HuH-7.5 (cell line): ENCODE measurements at regions not wholly inside any gene's neighbourhood (a gene's known extent, or its start where the extent isn't known, plus 50 kb on each side); places are given as distances from the start of the nearest gene placed in this dataset.

Experiments
- DNase-seq: peaks from one replicate; pipeline ENCODE4 v3.0.0; 2011; ENCODE audit warnings: low spot score

DNA sequence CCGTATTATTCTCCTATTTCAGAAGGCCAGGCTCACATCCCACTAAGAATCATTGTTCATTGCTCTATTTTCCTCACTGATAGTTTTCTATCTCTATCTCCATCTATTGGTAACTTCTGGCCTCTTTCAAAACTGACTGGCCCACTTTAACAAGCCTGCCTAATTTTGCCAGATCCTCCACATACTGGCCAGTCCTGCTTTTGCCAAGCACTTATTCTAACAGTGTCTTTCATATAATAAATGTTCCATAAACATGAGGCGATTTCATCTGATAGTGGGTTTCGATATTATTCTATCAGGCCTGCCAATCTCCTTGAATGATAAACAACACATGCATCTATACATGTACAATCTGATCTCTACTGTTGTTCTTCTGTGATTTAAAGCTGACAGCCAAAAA lies 125.9 kb upstream of the KCNH7 start:
- DNase-seq = no peak

GRCh38 chr2:162963156-162963555 lies 124.6 kb upstream of the KCNH7 start:
- DNase-seq = no peak

- no peak for DNase-seq
Measured at GRCh38 chr2:162945785-162946184, 107.2 kb upstream of the KCNH7 start.

DNA sequence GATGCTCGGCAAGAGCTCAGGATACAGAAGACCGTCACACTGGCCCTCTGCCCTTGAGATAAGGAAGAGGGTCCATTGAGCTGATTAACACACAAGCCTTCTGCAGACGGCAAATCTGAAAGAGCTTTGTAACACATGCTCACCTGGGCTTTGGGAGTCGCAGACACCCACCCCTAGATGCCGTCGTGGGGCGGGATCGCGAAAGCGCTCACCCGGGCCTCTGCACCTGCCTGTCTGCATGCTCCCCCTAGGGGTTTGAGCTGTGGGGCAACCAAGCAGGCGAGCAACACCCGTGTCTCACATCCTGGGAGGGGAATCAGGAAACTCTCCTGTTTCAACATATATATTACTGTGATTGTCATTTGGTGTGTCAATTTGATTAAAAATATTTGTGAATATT lies 99.8 kb upstream of the KCNH7 start:
- DNase-seq = no peak

GRCh38 chr2:162934191-162934590 lies 95.6 kb upstream of the KCNH7 start:
- no peak for DNase-seq

- no peak for DNase-seq
Measured at GRCh38 chr2:162932416-162932815, 93.8 kb upstream of the KCNH7 start.

GRCh38 chr2:162929571-162929970 lies 91.0 kb upstream of the KCNH7 start:
- no peak for DNase-seq

- DNase-seq = no peak
Measured at GRCh38 chr2:162928356-162928755, 89.8 kb upstream of the KCNH7 start.

DNA sequence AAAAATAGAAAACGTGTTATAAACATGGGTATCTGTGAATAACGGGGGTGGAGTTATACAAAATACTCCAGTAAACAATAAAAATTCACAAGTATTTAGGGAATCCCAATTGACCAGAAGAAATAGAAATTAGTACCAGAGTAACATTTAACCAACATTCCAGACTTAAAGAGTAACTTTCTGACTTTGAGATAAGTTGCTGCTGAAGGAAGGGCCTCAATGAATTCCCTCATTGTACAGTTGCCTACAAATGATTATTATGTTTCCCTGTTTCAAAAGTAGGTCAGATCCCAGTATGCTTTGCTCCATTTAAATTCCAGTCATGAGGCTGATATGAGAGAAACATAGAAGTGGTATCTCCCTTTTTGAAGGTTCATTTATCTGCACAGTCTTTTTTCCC lies 88.3 kb upstream of the KCNH7 start:
- no peak for DNase-seq

- no peak for DNase-seq
Measured at GRCh38 chr2:162926501-162926900, 87.9 kb upstream of the KCNH7 start.

DNA sequence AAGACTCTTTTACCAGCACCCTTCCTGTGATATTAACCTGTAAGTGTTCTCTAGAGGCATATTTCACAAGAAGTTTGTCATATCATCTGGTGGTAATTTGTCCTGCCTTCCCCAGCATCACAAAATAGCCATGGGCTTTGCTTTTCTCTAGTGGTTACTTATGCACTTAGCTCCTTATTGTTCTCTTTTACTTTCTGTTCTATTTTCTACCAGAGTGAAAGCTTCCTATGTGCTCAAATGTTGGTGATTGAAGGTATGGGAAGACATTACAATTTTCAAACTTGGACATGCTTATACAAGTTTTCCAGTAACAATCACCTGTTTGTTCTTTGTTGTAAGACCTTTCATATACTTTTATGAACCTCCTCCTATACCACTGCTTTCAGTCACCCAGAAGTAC lies 87.0 kb upstream of the KCNH7 start:
- DNase-seq = no peak

DNA sequence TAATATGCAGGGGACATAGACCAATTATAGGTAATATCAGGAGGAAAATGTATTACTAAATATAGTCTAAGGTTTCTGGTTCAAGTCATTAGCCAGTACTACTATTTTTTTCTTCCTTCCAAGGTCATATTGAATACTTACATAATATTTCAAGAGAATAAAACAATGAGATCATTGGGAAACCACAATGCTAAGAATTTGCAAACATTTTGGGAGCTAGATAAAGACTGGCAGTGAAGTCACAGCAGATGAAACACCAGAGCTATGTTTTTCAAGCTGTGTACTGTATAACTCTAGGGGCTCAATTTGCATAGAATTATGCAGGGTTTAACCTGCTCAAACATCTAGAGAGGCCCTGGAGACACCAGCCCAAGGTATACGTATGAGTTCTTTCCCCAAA lies 80.5 kb upstream of the KCNH7 start:
- no peak for DNase-seq

DNA sequence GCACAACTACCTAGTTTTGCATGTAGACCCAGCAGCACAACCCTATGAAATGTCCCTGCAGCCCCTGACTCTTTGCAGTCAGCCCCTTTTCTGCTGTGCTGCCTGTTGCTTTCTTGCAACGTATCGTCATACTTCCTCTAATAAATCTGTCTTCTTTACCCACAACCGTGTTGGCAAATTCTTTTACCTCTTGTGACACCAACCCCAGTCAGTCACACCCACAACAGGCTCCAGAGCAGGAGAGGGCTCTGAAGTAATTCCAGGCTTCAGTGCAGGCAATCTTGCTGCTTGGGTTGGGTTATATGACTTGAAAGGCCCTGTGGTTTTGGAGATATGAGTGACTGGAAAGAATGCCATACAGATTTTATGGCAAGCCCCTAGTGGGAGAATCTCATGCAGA lies 79.1 kb upstream of the KCNH7 start:
- no peak for DNase-seq

- DNase-seq = no peak
Measured at GRCh38 chr2:162916286-162916801, 77.8 kb upstream of the KCNH7 start.

DNA sequence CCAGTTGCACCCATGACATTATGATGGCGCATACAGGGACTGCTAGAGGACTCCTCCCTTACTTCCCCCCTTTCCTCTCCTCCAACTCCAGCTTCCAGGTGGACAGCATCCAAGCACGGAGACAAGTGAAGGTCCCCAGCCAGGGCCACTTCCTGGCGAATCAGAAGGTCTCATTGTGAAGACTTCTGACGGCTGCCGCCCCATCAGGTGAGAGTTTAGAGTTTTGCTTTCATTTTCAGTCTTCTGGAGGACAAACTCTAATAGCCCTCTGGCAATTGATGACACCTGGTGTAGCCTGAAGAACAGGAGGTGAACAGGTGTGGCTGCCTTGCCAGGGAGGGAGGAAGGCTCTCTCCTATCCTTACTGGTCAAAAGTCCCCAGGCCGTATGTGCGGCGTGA lies 77.3 kb upstream of the KCNH7 start:
- no peak for DNase-seq

GRCh38 chr2:162914161-162914560 lies 75.6 kb upstream of the KCNH7 start:
- no peak for DNase-seq

GRCh38 chr2:162912787-162913186 lies 74.2 kb upstream of the KCNH7 start:
- no peak for DNase-seq

DNA sequence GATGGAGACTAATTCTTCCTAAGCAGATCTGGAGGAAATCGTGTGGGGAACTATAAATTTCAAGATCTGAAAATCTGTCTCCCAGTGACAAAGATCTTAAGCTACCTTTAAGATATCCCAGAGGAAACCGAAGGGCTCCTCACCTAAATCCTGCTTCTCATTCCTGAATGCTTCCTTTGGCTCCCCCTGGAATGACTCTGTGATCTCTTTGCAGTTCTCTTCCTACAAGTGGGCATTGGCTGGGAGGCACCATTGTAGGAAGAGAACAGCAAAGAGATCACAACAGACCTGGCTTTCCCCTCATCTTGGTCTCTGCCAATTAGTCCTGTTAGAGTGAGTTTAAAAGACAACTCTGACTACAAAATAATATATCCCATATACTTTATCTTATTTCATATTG lies 70.0 kb upstream of the KCNH7 start:
- no peak for DNase-seq

DNA sequence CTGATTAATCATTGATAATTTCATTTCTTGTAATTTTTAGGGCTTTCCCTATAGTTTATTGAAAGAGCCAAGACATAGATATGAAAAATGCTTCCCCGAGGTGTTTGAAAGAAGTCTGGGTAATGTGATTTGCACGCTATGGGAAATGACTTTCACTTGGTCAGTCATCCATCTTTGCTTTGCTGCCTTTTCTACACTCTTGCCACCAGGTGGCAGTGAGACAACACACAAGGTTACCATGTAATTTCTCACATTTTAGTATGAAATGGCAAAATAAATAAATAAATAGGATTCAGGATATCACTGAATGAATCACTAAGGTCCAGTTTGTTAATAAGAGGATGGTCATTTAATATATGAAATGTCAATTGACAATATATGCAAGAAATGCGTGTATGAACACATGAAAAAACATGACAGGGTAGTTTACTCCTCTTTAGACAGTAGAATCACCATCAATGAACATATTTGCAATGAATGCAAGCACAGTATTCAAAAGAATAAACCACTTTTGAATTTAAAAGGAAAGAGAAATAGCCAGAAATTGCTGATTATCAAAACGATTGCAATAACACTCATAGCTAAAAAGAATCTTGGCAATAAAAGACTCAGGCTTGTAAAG lies 52.2 kb upstream of the KCNH7 start:
- DNase-seq = peak; percentile 14

GRCh38 chr2:162888652-162889051 lies 50.1 kb upstream of the KCNH7 start:
- no peak for DNase-seq
